HepG2 (cell line): ENCODE measurements at regions not wholly inside any gene's neighbourhood (a gene's known extent, or its start where the extent isn't known, plus 50 kb on each side); places are given as distances from the start of the nearest gene placed in this dataset.

ENCODE experiments used
- ARID3A ChIP-seq: IDR thresholded peaks from 2 replicates; pipeline ENCODE4 v1.6.1; 2012; ENCODE audit warnings: low read depth, low read length, improper control_type of control experiment
- CBX5 ChIP-seq: sonication (generic); formaldehyde crosslinking; IDR thresholded peaks from 2 replicates; pipeline ENCODE4 v1.4.0; 2020; ENCODE audit warnings: missing genetic modification reagents, borderline replicate concordance
- ELF1 ChIP-seq: sonication (generic); formaldehyde crosslinking; IDR thresholded peaks from 2 replicates; pipeline ENCODE4 v1.4.0; 2020; ENCODE audit warnings: missing genetic modification reagents
- ETV6 ChIP-seq: sonication (generic); formaldehyde crosslinking; conservative IDR thresholded peaks from 2 replicates; pipeline ENCODE4 v1.4.0; 2020; ENCODE audit warnings: missing genetic modification reagents
- KAT2B ChIP-seq: fragments of 150-350 bp; IDR thresholded peaks from 2 replicates; pipeline ENCODE4 v1.6.1; 2014; ENCODE audit warnings: low read depth, low read length, borderline replicate concordance
- RORA ChIP-seq: sonication (generic); formaldehyde crosslinking; IDR thresholded peaks from 2 replicates; pipeline ENCODE4 v1.5.0; 2020; ENCODE audit warnings: mild to moderate bottlenecking, missing genetic modification reagents, moderate library complexity
- SPEN ChIP-seq: sonication (generic); formaldehyde crosslinking; IDR thresholded peaks from 2 replicates; pipeline ENCODE4 v1.5.1; 2020; ENCODE audit warnings: low read depth, mild to moderate bottlenecking, missing genetic modification reagents
- TGIF2 ChIP-seq: IDR thresholded peaks from 2 replicates; pipeline ENCODE4 v1.6.1; 2016; ENCODE audit warnings: control low read depth, missing compliant biosample characterization
- ZMYM4 ChIP-seq: sonication (generic); formaldehyde crosslinking; IDR thresholded peaks from 2 replicates; pipeline ENCODE4 v1.8.1; 2023; ENCODE audit warnings: mild to moderate bottlenecking, missing genetic modification reagents
- ZNF513 ChIP-seq: sonication (generic); formaldehyde crosslinking; conservative IDR thresholded peaks from 2 replicates; pipeline ENCODE4 v1.5.0; 2020; ENCODE audit warnings: missing genetic modification reagents
- ZNF557 ChIP-seq: sonication (generic); formaldehyde crosslinking; IDR thresholded peaks from 2 replicates; pipeline ENCODE4 v1.4.0; 2020; ENCODE audit warnings: missing genetic modification reagents
- ZNF646 ChIP-seq: sonication (generic); formaldehyde crosslinking; IDR thresholded peaks from 2 replicates; pipeline ENCODE4 v1.9.0; 2021; ENCODE audit warnings: mild to moderate bottlenecking, missing genetic modification reagents
- TF ChIP-seq, protein P1 (sequence below): sonication (generic); formaldehyde crosslinking; IDR thresholded peaks from 2 replicates; pipeline ENCODE4 v1.5.1; 2020; ENCODE audit warnings: mild to moderate bottlenecking, missing genetic modification reagents, moderate library complexity
- TF ChIP-seq, protein P2 (sequence below): IDR thresholded peaks from 2 replicates; pipeline ENCODE4 v1.6.1; 2018; ENCODE audit warnings: missing genetic modification reagents, mild to moderate bottlenecking, missing compliant biosample characterization

DNA sequence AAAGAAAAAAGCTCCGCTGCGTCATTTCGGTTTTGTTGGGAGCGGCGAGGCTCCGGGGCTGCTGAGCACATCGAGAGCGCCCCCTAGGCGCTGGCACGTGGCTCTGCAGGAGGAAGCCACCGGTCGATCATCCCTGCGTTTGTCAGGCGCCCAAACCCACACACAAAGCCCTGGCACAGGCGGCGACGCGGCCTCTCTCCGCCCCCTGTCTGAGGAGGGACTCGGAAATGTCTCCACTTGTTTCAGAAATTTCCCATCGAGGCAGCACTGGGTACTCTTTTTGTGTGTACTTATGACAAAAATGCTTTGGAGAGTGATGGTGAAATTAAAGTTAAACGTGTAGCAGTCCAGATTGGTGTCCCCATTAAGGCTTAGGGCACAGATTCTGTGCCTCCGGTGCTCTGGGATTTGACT, 407.3 kb upstream of the ONECUT1 start (continued):
- TF ChIP-seq ZNF646 (CRISPR knock-in tag) (0 out of 2 replicates have a peak, but pooled peaks have one; percentile 20), SPEN (peak; percentile 54; the same call in 1 of the 2 replicates), ZNF557 (CRISPR knock-in tag) (no peak), ZNF513 (no peak), RORA (CRISPR knock-in tag) (no peak), ETV6 (no peak), ZMYM4 (CRISPR knock-in tag) (peak; percentile 87), CBX5 (peak; percentile 56; the same call in 1 of the 2 replicates), ARID3A (peak; percentile 18; the same call in 1 of the 2 replicates), ELF1 (CRISPR knock-in tag) (0 out of 2 replicates have a peak, but pooled peaks have one; percentile 28), KAT2B (peak; percentile 11; the same call in 1 of the 2 replicates), TGIF2 (CRISPR knock-in tag) (0 out of 2 replicates have a peak, but pooled peaks have one; percentile 22)
- TF ChIP-seq, protein P1, sequence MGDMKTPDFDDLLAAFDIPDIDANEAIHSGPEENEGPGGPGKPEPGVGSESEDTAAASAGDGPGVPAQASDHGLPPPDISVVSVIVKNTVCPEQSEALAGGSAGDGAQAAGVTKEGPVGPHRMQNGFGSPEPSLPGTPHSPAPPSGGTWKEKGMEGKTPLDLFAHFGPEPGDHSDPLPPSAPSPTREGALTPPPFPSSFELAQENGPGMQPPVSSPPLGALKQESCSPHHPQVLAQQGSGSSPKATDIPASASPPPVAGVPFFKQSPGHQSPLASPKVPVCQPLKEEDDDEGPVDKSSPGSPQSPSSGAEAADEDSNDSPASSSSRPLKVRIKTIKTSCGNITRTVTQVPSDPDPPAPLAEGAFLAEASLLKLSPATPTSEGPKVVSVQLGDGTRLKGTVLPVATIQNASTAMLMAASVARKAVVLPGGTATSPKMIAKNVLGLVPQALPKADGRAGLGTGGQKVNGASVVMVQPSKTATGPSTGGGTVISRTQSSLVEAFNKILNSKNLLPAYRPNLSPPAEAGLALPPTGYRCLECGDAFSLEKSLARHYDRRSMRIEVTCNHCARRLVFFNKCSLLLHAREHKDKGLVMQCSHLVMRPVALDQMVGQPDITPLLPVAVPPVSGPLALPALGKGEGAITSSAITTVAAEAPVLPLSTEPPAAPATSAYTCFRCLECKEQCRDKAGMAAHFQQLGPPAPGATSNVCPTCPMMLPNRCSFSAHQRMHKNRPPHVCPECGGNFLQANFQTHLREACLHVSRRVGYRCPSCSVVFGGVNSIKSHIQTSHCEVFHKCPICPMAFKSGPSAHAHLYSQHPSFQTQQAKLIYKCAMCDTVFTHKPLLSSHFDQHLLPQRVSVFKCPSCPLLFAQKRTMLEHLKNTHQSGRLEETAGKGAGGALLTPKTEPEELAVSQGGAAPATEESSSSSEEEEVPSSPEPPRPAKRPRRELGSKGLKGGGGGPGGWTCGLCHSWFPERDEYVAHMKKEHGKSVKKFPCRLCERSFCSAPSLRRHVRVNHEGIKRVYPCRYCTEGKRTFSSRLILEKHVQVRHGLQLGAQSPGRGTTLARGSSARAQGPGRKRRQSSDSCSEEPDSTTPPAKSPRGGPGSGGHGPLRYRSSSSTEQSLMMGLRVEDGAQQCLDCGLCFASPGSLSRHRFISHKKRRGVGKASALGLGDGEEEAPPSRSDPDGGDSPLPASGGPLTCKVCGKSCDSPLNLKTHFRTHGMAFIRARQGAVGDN (CRISPR knock-in tag), result peak; percentile 81
- TF ChIP-seq, protein P2, sequence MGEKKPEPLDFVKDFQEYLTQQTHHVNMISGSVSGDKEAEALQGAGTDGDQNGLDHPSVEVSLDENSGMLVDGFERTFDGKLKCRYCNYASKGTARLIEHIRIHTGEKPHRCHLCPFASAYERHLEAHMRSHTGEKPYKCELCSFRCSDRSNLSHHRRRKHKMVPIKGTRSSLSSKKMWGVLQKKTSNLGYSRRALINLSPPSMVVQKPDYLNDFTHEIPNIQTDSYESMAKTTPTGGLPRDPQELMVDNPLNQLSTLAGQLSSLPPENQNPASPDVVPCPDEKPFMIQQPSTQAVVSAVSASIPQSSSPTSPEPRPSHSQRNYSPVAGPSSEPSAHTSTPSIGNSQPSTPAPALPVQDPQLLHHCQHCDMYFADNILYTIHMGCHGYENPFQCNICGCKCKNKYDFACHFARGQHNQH (CRISPR knock-in tag), result 0 out of 2 replicates have a peak, but pooled peaks have one; percentile 29
